ENCODE measurements at regions not wholly inside any gene's neighbourhood (a gene's known extent, or its start where the extent isn't known, plus 50 kb on each side); places are given as distances from the start of the nearest gene placed in this dataset.

- Mint-ChIP-seq H3K4me3 (no peak overlapping the region), H3K36me3 (no peaks in the 10 kb centered on the region), H3K9me3 (no peaks in the 10 kb centered on the region), H3K27me3 (ENCODE audit: low read depth in 3 of 3) (peaks cover 5 to 15% (median 9%) of the 10 kb centered on the region in 3 donors), H3K4me1 (peaks cover 7 to 9% of the 10 kb centered on the region in 2 donors), H3K27ac (no peak overlapping the region)
- DNase-seq, result no peak
These were observed 134.1 kb downstream of the TEX36 start for GRCh38 chr10:125548878-125549277.

DNA sequence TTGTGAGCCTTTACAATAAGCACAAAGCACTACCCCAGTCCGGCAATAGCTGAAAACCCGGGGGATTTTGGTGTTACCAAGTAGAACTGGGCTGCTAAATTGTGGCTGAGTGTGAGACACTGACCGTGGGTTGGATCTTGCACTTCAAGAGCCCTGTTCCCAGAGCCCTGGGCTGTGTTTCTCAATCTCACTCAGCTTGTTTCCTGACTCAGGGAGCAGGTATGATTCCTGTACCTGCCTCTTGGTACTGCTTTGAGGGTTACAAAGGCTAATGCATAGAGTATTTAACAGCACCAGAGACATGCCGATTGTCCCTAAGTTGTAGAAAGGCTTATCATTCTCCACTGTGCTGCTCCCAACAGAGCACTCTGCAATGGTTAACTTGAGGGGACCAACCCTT is 134.6 kb downstream of the TEX36 start:
- peaks cover 5 to 15% (median 9%) of the 10 kb centered on the region in 3 donors for H3K27me3 Mint-ChIP-seq (ENCODE audit: low read depth in 3 of 3)
- H3K4me3 Mint-ChIP-seq, result no peak overlapping the region
- peaks cover 7 to 9% of the 10 kb centered on the region in 2 donors for H3K4me1 Mint-ChIP-seq
- H3K27ac Mint-ChIP-seq, result no peak overlapping the region
- DNase-seq, result no peak
- H3K9me3 Mint-ChIP-seq, result no peaks in the 10 kb centered on the region
- no peaks in the 10 kb centered on the region for H3K36me3 Mint-ChIP-seq

GRCh38 chr10:125547010-125547650 is 135.8 kb downstream of the TEX36 start:
- Mint-ChIP-seq H3K4me3 (no peak overlapping the region), H3K9me3 (no peaks in the 10 kb centered on the region), H3K27ac (no peak overlapping the region), H3K27me3 (ENCODE audit: low read depth in 3 of 3) (peaks cover 5 to 19% (median 7%) of the 10 kb centered on the region in 3 donors), H3K36me3 (no peaks in the 10 kb centered on the region), H3K4me1 (peaks cover 7 to 9% of the 10 kb centered on the region in 2 donors)
- no peak for DNase-seq

DNA sequence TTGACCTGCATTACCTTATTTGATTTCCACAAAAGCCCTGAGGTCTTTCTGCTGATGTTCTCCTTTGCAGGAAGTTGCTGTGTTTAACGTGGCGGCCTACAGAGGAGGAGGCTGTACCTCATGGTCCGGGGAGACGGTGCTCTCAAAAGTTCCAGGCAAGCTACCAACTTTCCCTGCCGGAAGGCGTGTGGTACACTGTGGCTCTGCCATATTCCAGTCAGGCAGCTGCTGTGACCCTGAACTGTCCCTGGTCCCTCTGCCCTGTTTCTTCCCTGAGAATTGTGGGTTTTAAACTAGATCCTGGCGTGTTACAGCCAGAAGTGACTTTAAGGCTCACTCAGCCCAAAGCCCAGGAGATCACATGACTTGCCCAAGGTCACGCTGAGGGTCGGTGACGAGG is 139.2 kb downstream of the TEX36 start:
- no peaks in the 10 kb centered on the region for H3K36me3 Mint-ChIP-seq
- H3K4me1 Mint-ChIP-seq, result no peaks in the 10 kb centered on the region
- peaks cover 0 to 13% (median 9%) of the 10 kb centered on the region in 3 donors for H3K27me3 Mint-ChIP-seq (ENCODE audit: low read depth in 3 of 3)
- H3K4me3 Mint-ChIP-seq, result no peak overlapping the region
- no peak for DNase-seq
- no peaks in the 10 kb centered on the region for H3K9me3 Mint-ChIP-seq
- no peak overlapping the region for H3K27ac Mint-ChIP-seq

DNA sequence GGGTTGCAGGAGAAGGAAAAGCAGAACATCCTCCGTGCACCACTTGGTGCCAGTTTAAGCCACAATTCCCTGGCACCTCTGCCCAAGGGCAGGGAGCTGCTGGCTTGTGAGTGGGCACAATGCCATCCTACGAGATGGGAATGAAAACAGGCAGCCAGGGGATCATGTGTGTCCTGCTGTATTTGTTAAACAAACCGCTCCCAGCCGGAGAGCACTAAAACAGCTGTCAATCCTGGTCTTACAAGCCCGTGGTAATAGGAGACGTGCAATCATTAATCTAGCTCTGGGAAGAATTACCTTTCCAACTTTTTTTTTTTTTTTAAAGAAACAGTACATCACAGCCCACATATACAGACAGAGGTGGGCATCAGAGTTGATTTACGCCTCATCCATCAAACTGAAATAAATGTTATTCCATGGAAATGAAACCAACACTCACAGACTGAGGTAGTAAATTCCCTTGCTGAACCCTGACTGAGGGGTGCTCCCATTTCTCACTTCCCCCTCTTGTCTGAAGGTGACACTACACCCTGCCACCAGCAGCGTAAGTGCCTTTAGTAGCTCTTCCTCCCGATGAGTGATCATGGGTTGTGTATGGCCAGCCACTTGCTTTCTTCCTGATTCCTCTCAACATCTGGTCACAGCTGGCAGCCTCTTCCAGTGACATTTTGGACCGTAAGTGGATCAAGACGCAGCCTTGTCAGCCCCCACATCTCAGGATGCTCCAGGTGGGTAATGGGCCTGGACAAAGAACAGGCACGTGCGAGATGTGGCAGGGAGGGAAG is 143.8 kb downstream of the TEX36 start:
- Mint-ChIP-seq H3K27me3 (ENCODE audit: low read depth in 3 of 3) (peaks cover 0 to 9% (median 6%) of the 10 kb centered on the region in 3 donors), H3K9me3 (no peaks in the 10 kb centered on the region), H3K4me1 (no peaks in the 10 kb centered on the region), H3K4me3 (no peak overlapping the region), H3K36me3 (no peaks in the 10 kb centered on the region), H3K27ac (no peak overlapping the region)
- DNase-seq, result no peak

- H3K4me1 Mint-ChIP-seq, result no peaks in the 10 kb centered on the region
- no peaks in the 10 kb centered on the region for H3K36me3 Mint-ChIP-seq
- H3K27me3 Mint-ChIP-seq (ENCODE audit: low read depth in 3 of 3), result peaks cover 0 to 7% (median 2%) of the 10 kb centered on the region in 3 donors
These were observed 146.7 kb downstream of the TEX36 start for GRCh38 chr10:125536236-125536635.

GRCh38 chr10:125535559-125535958 is 147.4 kb downstream of the TEX36 start:
- H3K27me3 Mint-ChIP-seq (ENCODE audit: low read depth in 3 of 3), result peaks cover 0 to 6% (median 2%) of the 10 kb centered on the region in 3 donors
- no peak for DNase-seq
- H3K27ac Mint-ChIP-seq, result no peak overlapping the region
- H3K36me3 Mint-ChIP-seq, result no peaks in the 10 kb centered on the region
- H3K9me3 Mint-ChIP-seq, result no peaks in the 10 kb centered on the region
- no peak overlapping the region for H3K4me3 Mint-ChIP-seq
- no peaks in the 10 kb centered on the region for H3K4me1 Mint-ChIP-seq

More at GRCh38 chr10:125536236-125536635, 146.7 kb downstream of the TEX36 start:
- Mint-ChIP-seq H3K9me3 (no peaks in the 10 kb centered on the region), H3K4me3 (no peak overlapping the region), H3K27ac (no peak overlapping the region)
- DNase-seq, result no peak

DNA sequence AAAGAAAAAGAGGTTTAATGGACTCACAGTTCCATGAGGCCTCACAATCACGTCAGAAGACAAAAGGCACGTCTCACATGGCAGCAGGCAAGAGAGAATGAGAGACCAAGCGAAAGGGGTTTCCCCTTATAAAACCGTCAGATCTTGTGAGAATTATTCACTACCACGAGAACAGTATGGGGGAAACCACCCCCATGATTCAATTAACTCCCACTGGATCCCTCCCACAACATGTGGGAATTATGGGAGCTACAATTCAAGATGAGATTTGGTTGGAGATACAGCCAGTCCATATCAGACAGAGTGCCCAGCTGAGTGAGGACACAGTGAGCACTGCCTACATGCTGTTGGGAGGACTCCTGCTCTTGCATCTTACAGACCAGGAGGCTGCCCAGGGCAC is 148.4 kb downstream of the TEX36 start:
- H3K9me3 Mint-ChIP-seq, result no peaks in the 10 kb centered on the region
- no peaks in the 10 kb centered on the region for H3K36me3 Mint-ChIP-seq
- no peak for DNase-seq
- no peak overlapping the region for H3K27ac Mint-ChIP-seq
- no peaks in the 10 kb centered on the region for H3K4me1 Mint-ChIP-seq
- H3K4me3 Mint-ChIP-seq, result no peak overlapping the region
- H3K27me3 Mint-ChIP-seq (ENCODE audit: low read depth in 3 of 3), result peaks cover 0 to 8% (median 2%) of the 10 kb centered on the region in 3 donors

DNA sequence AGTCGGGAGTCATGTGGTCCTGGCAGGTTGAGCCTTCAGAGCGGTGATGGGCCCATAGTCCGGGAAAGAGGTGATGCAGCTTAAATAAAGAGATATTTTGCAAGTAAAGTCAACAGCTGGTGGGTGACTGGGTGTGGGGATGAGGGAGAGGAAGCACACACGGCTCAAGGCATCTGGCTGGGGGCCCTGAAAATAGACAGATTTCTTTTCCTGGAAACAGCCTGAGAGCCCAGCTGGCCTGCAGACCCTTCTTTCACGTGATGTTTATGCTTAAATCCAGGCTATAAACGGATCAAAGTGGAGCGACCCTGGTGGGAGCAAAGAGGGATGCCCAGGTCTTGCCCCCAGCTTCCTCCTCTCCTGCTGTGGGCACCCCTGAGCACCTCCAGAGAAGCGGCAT is 149.1 kb downstream of the TEX36 start:
- no peaks in the 10 kb centered on the region for H3K4me1 Mint-ChIP-seq
- no peaks in the 10 kb centered on the region for H3K9me3 Mint-ChIP-seq
- H3K4me3 Mint-ChIP-seq, result no peak overlapping the region
- peaks cover 2 to 10% (median 6%) of the 10 kb centered on the region in 3 donors for H3K27me3 Mint-ChIP-seq (ENCODE audit: low read depth in 3 of 3)
- H3K27ac Mint-ChIP-seq, result no peak overlapping the region
- no peaks in the 10 kb centered on the region for H3K36me3 Mint-ChIP-seq
- DNase-seq, result no peak

DNA sequence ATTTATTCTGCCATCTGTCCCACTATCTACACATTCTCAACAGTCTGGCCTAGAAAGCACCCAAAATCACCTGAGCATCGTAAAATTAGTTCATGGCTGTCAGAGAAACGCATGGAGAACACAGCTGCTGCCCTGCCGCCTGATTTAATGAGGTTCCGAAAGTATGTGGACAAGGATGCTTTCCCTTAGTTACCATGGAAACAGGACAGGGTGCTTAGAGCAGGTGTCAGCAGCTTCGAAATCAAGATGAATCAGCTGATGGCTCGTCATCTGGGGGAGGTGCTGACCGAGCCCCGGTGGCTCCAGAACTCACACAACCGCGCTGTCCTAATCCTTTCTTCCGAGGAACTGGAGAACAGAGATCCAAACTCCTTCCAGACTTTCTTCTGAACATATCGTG is 151.5 kb downstream of the TEX36 start:
- no peak overlapping the region for H3K27ac Mint-ChIP-seq
- H3K9me3 Mint-ChIP-seq, result no peaks in the 10 kb centered on the region
- H3K4me1 Mint-ChIP-seq, result no peaks in the 10 kb centered on the region
- DNase-seq, result no peak
- H3K4me3 Mint-ChIP-seq, result no peak overlapping the region
- no peaks in the 10 kb centered on the region for H3K36me3 Mint-ChIP-seq
- peaks cover 2 to 7% (median 6%) of the 10 kb centered on the region in 3 donors for H3K27me3 Mint-ChIP-seq (ENCODE audit: low read depth in 3 of 3)

- peaks cover 0 to 2% of the 10 kb centered on the region in 2 donors for H3K4me1 Mint-ChIP-seq
- peaks cover 3 to 4% (median 4%) of the 10 kb centered on the region in 3 donors for H3K27me3 Mint-ChIP-seq (ENCODE audit: low read depth in 3 of 3)
- DNase-seq, result no peak
These were observed 159.6 kb downstream of the TEX36 start for GRCh38 chr10:125523347-125523746.

GRCh38 chr10:125521721-125522680 is 161.0 kb downstream of the TEX36 start:
- peak; percentile 1 to 6 (median 2) for DNase-seq
- Mint-ChIP-seq H3K36me3 (no peaks in the 10 kb centered on the region), H3K9me3 (no peaks in the 10 kb centered on the region), H3K27ac (no peak overlapping the region), H3K4me3 (no peak overlapping the region), H3K27me3 (ENCODE audit: low read depth in 3 of 3) (peaks cover 3 to 4% (median 4%) of the 10 kb centered on the region in 3 donors), H3K4me1 (peaks cover 0 to 2% of the 10 kb centered on the region in 2 donors)

More at GRCh38 chr10:125523347-125523746, 159.6 kb downstream of the TEX36 start:
- Mint-ChIP-seq H3K36me3 (no peaks in the 10 kb centered on the region), H3K9me3 (no peaks in the 10 kb centered on the region), H3K27ac (no peak overlapping the region), H3K4me3 (no peak overlapping the region)

DNA sequence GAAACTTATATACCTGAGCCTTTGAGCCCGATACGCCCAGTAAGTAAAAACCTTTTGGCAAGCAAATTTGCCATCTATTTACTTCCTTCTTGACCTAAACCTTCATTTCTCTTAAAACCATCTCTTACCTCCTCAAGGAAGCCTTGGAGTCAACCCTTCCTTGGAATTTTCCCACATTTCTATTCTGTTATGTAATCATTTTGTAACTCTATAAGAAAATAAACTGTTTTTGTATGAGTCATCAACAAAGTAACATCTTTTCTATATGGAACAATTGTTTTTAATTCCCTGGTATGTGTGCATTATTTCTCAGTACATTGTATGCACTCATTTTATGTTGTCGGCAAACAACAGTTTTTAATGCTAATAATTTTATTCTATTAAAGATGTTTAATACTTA is 162.0 kb downstream of the TEX36 start:
- H3K36me3 Mint-ChIP-seq, result no peaks in the 10 kb centered on the region
- H3K4me1 Mint-ChIP-seq, result peaks cover 0 to 2% of the 10 kb centered on the region in 2 donors
- peaks cover 3 to 4% (median 4%) of the 10 kb centered on the region in 3 donors for H3K27me3 Mint-ChIP-seq (ENCODE audit: low read depth in 3 of 3)
- H3K4me3 Mint-ChIP-seq, result no peak overlapping the region
- H3K27ac Mint-ChIP-seq, result no peak overlapping the region
- DNase-seq, result no peak
- no peaks in the 10 kb centered on the region for H3K9me3 Mint-ChIP-seq
